ENCODE measurements at regions not wholly inside any gene's neighbourhood (a gene's known extent, or its start where the extent isn't known, plus 50 kb on each side); places are given as distances from the start of the nearest gene placed in this dataset.

DNA sequence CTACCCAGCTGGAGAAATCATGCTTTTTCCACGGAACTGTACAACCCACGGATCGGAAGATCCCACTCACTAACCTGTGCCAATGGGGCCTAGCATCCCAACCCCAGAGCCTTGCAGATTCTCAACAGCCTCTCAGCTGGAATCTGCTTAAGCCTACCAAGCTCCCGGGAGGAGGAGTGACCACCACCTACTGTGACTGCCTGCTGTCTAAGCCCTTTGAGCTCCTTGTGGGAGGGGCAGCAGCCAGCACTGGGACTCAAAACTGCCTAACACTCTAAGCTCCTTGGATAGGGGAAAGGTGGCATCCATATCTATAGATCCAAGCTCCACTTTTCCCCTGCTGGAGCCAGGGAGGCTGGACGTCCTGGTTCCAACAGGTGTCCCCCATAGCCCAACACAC lies 254.4 kb upstream of the CNTNAP2 start:
- Histone ChIP-seq H3K4me3 (ENCODE audit: low read depth, low read length, poor library complexity, severe bottlenecking) (no peak overlapping the region), H3F3A (ENCODE audit: insufficient read depth, low read length) (no peaks in the 10 kb centered on the region), H3K9me2 (ENCODE audit: low read depth, low read length) (no peaks in the 10 kb centered on the region), H3K9me3 (ENCODE audit: low read length) (peaks cover 11% of the 10 kb centered on the region), H4K20me1 (ENCODE audit: insufficient read depth, low read length) (no peaks in the 10 kb centered on the region), H3K79me2 (ENCODE audit: insufficient read depth, low read length) (no peaks in the 10 kb centered on the region), H3K4me1 (ENCODE audit: insufficient read depth, low read length, severe bottlenecking) (no peaks in the 10 kb centered on the region), H3K27me3 (ENCODE audit: insufficient read depth, low read length) (no peaks in the 10 kb centered on the region), H3K27ac (ENCODE audit: low read depth, low read length, poor library complexity, severe bottlenecking) (no peak overlapping the region), H3K36me3 (ENCODE audit: insufficient read depth, low read length) (no peaks in the 10 kb centered on the region), H3K9ac (ENCODE audit: low read length) (no peak overlapping the region), H2AFZ (ENCODE audit: low read length) (no peak overlapping the region), H3K4me2 (ENCODE audit: low read length) (no peak overlapping the region)
- TF ChIP-seq EZH2 (IDR thresholded peaks at IDR 0.05; ENCODE audit: borderline replicate concordance, low read length), result no peak

- Histone ChIP-seq H3F3A (ENCODE audit: insufficient read depth, low read length) (no peaks in the 10 kb centered on the region), H3K79me2 (ENCODE audit: insufficient read depth, low read length) (no peaks in the 10 kb centered on the region), H3K27me3 (ENCODE audit: insufficient read depth, low read length) (no peaks in the 10 kb centered on the region), H3K4me2 (ENCODE audit: low read length) (no peak overlapping the region), H3K4me3 (ENCODE audit: low read depth, low read length, poor library complexity, severe bottlenecking) (no peak overlapping the region), H4K20me1 (ENCODE audit: insufficient read depth, low read length) (no peaks in the 10 kb centered on the region), H3K27ac (ENCODE audit: low read depth, low read length, poor library complexity, severe bottlenecking) (no peak overlapping the region), H3K4me1 (ENCODE audit: insufficient read depth, low read length, severe bottlenecking) (no peaks in the 10 kb centered on the region), H3K9me3 (ENCODE audit: low read length) (peaks cover 13% of the 10 kb centered on the region; the same call in 1 of the 2 replicates), H2AFZ (ENCODE audit: low read length) (no peak overlapping the region), H3K9ac (ENCODE audit: low read length) (no peak overlapping the region), H3K9me2 (ENCODE audit: low read depth, low read length) (no peaks in the 10 kb centered on the region), H3K36me3 (ENCODE audit: insufficient read depth, low read length) (no peaks in the 10 kb centered on the region; the same call in 1 of the 2 replicates)
- TF ChIP-seq, protein P1, sequence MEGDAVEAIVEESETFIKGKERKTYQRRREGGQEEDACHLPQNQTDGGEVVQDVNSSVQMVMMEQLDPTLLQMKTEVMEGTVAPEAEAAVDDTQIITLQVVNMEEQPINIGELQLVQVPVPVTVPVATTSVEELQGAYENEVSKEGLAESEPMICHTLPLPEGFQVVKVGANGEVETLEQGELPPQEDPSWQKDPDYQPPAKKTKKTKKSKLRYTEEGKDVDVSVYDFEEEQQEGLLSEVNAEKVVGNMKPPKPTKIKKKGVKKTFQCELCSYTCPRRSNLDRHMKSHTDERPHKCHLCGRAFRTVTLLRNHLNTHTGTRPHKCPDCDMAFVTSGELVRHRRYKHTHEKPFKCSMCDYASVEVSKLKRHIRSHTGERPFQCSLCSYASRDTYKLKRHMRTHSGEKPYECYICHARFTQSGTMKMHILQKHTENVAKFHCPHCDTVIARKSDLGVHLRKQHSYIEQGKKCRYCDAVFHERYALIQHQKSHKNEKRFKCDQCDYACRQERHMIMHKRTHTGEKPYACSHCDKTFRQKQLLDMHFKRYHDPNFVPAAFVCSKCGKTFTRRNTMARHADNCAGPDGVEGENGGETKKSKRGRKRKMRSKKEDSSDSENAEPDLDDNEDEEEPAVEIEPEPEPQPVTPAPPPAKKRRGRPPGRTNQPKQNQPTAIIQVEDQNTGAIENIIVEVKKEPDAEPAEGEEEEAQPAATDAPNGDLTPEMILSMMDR (IDR thresholded peaks at IDR 0.05; ENCODE audit: low read length), result no peak
Measured at GRCh38 chr7:145860809-145861208, 255.8 kb upstream of the CNTNAP2 start.

GRCh38 chr7:145850636-145851035 lies 266.0 kb upstream of the CNTNAP2 start:
- Histone ChIP-seq H3K9me3 (ENCODE audit: low read length) (peaks cover 8% of the 10 kb centered on the region; the same call in 1 of the 2 replicates), H2AFZ (ENCODE audit: low read length) (no peak overlapping the region), H4K20me1 (ENCODE audit: insufficient read depth, low read length) (no peaks in the 10 kb centered on the region), H3F3A (ENCODE audit: insufficient read depth, low read length) (no peaks in the 10 kb centered on the region), H3K4me2 (ENCODE audit: low read length) (no peak overlapping the region), H3K79me2 (ENCODE audit: insufficient read depth, low read length) (no peaks in the 10 kb centered on the region), H3K27me3 (ENCODE audit: insufficient read depth, low read length) (no peaks in the 10 kb centered on the region), H3K9ac (ENCODE audit: low read length) (no peak overlapping the region), H3K4me1 (ENCODE audit: insufficient read depth, low read length, severe bottlenecking) (peaks cover 28% of the 10 kb centered on the region), H3K4me3 (ENCODE audit: low read depth, low read length, poor library complexity, severe bottlenecking) (no peak overlapping the region), H3K27ac (ENCODE audit: low read depth, low read length, poor library complexity, severe bottlenecking) (no peak overlapping the region), H3K9me2 (ENCODE audit: low read depth, low read length) (no peaks in the 10 kb centered on the region), H3K36me3 (ENCODE audit: insufficient read depth, low read length) (no peaks in the 10 kb centered on the region)
- TF ChIP-seq EZH2 (IDR thresholded peaks at IDR 0.05; ENCODE audit: borderline replicate concordance, low read length), result no peak
- TF ChIP-seq, protein P1 (IDR thresholded peaks at IDR 0.05; ENCODE audit: low read length), result no peak

GRCh38 chr7:145848691-145849090 lies 267.9 kb upstream of the CNTNAP2 start:
- Histone ChIP-seq H3K4me3 (ENCODE audit: low read depth, low read length, poor library complexity, severe bottlenecking) (no peak overlapping the region), H3K4me1 (ENCODE audit: insufficient read depth, low read length, severe bottlenecking) (peaks cover 46% of the 10 kb centered on the region), H3K9ac (ENCODE audit: low read length) (no peak overlapping the region), H3K27me3 (ENCODE audit: insufficient read depth, low read length) (no peaks in the 10 kb centered on the region), H3K9me2 (ENCODE audit: low read depth, low read length) (no peaks in the 10 kb centered on the region), H2AFZ (ENCODE audit: low read length) (no peak overlapping the region), H3K27ac (ENCODE audit: low read depth, low read length, poor library complexity, severe bottlenecking) (peak overlapping the region; percentile 88), H4K20me1 (ENCODE audit: insufficient read depth, low read length) (no peaks in the 10 kb centered on the region), H3F3A (ENCODE audit: insufficient read depth, low read length) (no peaks in the 10 kb centered on the region), H3K9me3 (ENCODE audit: low read length) (no peaks in the 10 kb centered on the region), H3K36me3 (ENCODE audit: insufficient read depth, low read length) (no peaks in the 10 kb centered on the region), H3K4me2 (ENCODE audit: low read length) (peak overlapping the region; percentile 1; the same call in 1 of the 2 replicates), H3K79me2 (ENCODE audit: insufficient read depth, low read length) (no peaks in the 10 kb centered on the region)
- no peak for TF ChIP-seq EZH2 (IDR thresholded peaks at IDR 0.05; ENCODE audit: borderline replicate concordance, low read length)
- TF ChIP-seq, protein P1 (IDR thresholded peaks at IDR 0.05; ENCODE audit: low read length), result peak; percentile 91

All from OCI-LY1 (cell line).